Immature natural killer cell (primary cell): ENCODE measurements at regions not wholly inside any gene's neighbourhood (a gene's known extent, or its start where the extent isn't known, plus 50 kb on each side); places are given as distances from the start of the nearest gene placed in this dataset.

Source experiments
- DNase-seq, 3 donors: peaks; one replicate each; pipeline ENCODE4 v3.0.0; 2022; ENCODE audit warnings: mixed read lengths in 1 of 3
- H3K27ac Mint-ChIP-seq, 6 donors: one replicate each; pipeline ENCODE4 v1.8.0; 2020; ENCODE audit warnings: mixed read lengths in 6 of 6, mild to moderate bottlenecking in 5 of 6, inconsistent platforms in 4 of 6, moderate library complexity in 3 of 6
- H3K27me3 Mint-ChIP-seq, 3 donors: one replicate each; pipeline ENCODE4 v1.8.0; 2020 to 2021; ENCODE audit warnings: low read depth in 3 of 3, mild to moderate bottlenecking in 3 of 3, mixed read lengths in 3 of 3, moderate library complexity in 3 of 3, inconsistent platforms in 1 of 3
- H3K36me3 Mint-ChIP-seq, 3 donors: one replicate each; pipeline ENCODE4 v1.8.0; 2020; ENCODE audit warnings: mixed read lengths in 3 of 3, inconsistent platforms in 2 of 3, mild to moderate bottlenecking in 2 of 3
- H3K4me1 Mint-ChIP-seq, 2 donors: one replicate each; pipeline ENCODE4 v1.8.0; 2020; ENCODE audit warnings: inconsistent platforms in 2 of 2, mild to moderate bottlenecking in 2 of 2, mixed read lengths in 2 of 2, moderate library complexity in 1 of 2
- H3K4me3 Mint-ChIP-seq, 5 donors: one replicate each; pipeline ENCODE4 v1.8.0; 2020; ENCODE audit warnings: mild to moderate bottlenecking in 5 of 5, mixed read lengths in 5 of 5, inconsistent platforms in 3 of 5, moderate library complexity in 3 of 5
- H3K9me3 Mint-ChIP-seq, 6 donors: one replicate each; pipeline ENCODE4 v1.8.0; 2020; ENCODE audit warnings: mild to moderate bottlenecking in 6 of 6, mixed read lengths in 6 of 6, inconsistent platforms in 4 of 6, moderate library complexity in 3 of 6

GRCh38 chr6:30272032-30272431 is 54.7 kb upstream of the TRIM39 start:
- peaks cover 4 to 6% (median 5%) of the 10 kb centered on the region in 3 donors for H3K27me3 Mint-ChIP-seq
- H3K9me3 Mint-ChIP-seq, result peaks cover 10 to 30% (median 15%) of the 10 kb centered on the region in 6 donors
- H3K4me1 Mint-ChIP-seq, result no peaks in the 10 kb centered on the region

GRCh38 chr6:30267423-30267822 is 54.2 kb upstream of the TRIM26 start:
- Mint-ChIP-seq H3K9me3 (peaks cover 0 to 2% (median 0%) of the 10 kb centered on the region in 6 donors), H3K27ac (no peak overlapping the region), H3K27me3 (peaks cover 0 to 5% (median 0%) of the 10 kb centered on the region in 3 donors), H3K4me3 (no peak overlapping the region), H3K4me1 (no peaks in the 10 kb centered on the region), H3K36me3 (peaks cover 0 to 8% (median 0%) of the 10 kb centered on the region in 3 donors)
- DNase-seq, result no peak

More at GRCh38 chr6:30272032-30272431, 54.7 kb upstream of the TRIM39 start:
- DNase-seq, result no peak
- Mint-ChIP-seq H3K27ac (no peak overlapping the region), H3K4me3 (no peak overlapping the region), H3K36me3 (peaks cover 0 to 3% (median 0%) of the 10 kb centered on the region in 3 donors)

GRCh38 chr6:30265594-30265993 is 52.4 kb upstream of the TRIM26 start:
- Mint-ChIP-seq H3K27ac (no peak overlapping the region), H3K4me1 (peaks cover 0 to 2% of the 10 kb centered on the region in 2 donors), H3K4me3 (no peak overlapping the region), H3K27me3 (peaks cover 0 to 3% (median 0%) of the 10 kb centered on the region in 3 donors), H3K36me3 (peaks cover 0 to 6% (median 0%) of the 10 kb centered on the region in 3 donors), H3K9me3 (peaks cover 0 to 2% (median 0%) of the 10 kb centered on the region in 6 donors)
- DNase-seq, result no peak

GRCh38 chr6:30265181-30265580 is 52.0 kb upstream of the TRIM26 start:
- Mint-ChIP-seq H3K4me1 (peaks cover 0 to 4% of the 10 kb centered on the region in 2 donors), H3K36me3 (peaks cover 0 to 6% (median 0%) of the 10 kb centered on the region in 3 donors), H3K27ac (no peak overlapping the region), H3K9me3 (peaks cover 0 to 2% (median 0%) of the 10 kb centered on the region in 6 donors), H3K4me3 (no peak overlapping the region), H3K27me3 (peaks cover 0 to 4% (median 3%) of the 10 kb centered on the region in 3 donors)
- DNase-seq, result no peak

- Mint-ChIP-seq H3K27ac (no peak overlapping the region), H3K4me3 (no peak overlapping the region), H3K36me3 (peaks cover 0 to 6% (median 0%) of the 10 kb centered on the region in 3 donors), H3K27me3 (peaks cover 0 to 4% (median 3%) of the 10 kb centered on the region in 3 donors), H3K4me1 (peaks cover 0 to 4% of the 10 kb centered on the region in 2 donors), H3K9me3 (peaks cover 0 to 2% (median 0%) of the 10 kb centered on the region in 6 donors)
- no peak for DNase-seq
These were observed 51.5 kb upstream of the TRIM26 start for GRCh38 chr6:30264743-30265142.

GRCh38 chr6:30263734-30264133 is 50.5 kb upstream of the TRIM26 start:
- Mint-ChIP-seq H3K4me3 (no peak overlapping the region), H3K27me3 (peaks cover 0 to 12% (median 3%) of the 10 kb centered on the region in 3 donors), H3K27ac (peak overlapping the region in 2 of 6 donors; percentile 2 to 20)

More at GRCh38 chr6:30263734-30264133, 50.5 kb upstream of the TRIM26 start:
- H3K4me1 Mint-ChIP-seq, result peaks cover 8 to 11% of the 10 kb centered on the region in 2 donors
- peaks cover 0 to 6% (median 0%) of the 10 kb centered on the region in 3 donors for H3K36me3 Mint-ChIP-seq
- DNase-seq, result no peak
- H3K9me3 Mint-ChIP-seq, result peaks cover 0 to 2% (median 0%) of the 10 kb centered on the region in 6 donors
